Gastroesophageal sphincter (tissue), 4 donors: ENCODE measurements at regions not wholly inside any gene's neighbourhood (a gene's known extent, or its start where the extent isn't known, plus 50 kb on each side); places are given as distances from the start of the nearest gene placed in this dataset.

Experiments used
- ATAC-seq: fragments of 150-250 bp; one replicate; pipeline ENCODE4 v1.9.1; 2016; ENCODE audit warnings: mild to moderate bottlenecking, moderate library complexity
- H3K27ac ChIP-seq, 4 donors: fragments of 200-600 bp; sonication (generic) in 3 of 4; 1 replicate in 3 of 4; 2 replicates in 1 of 4; pipeline ENCODE4 v1.5.1; 2016 to 2019
- H3K27me3 ChIP-seq: fragments of 200-600 bp; sonication (generic); one replicate; pipeline ENCODE4 v1.5.1; 2019
- H3K36me3 ChIP-seq, 2 donors: fragments of 200-600 bp; sonication (generic); one replicate each; pipeline ENCODE4 v1.5.1; 2019; ENCODE audit warnings: control low read depth in 1 of 2
- H3K4me1 ChIP-seq, 3 donors: fragments of 200-600 bp; sonication (generic); 1 replicate in 2 of 3; 2 replicates in 1 of 3; pipeline ENCODE4 v1.5.1; 2016 to 2019; ENCODE audit warnings: control low read depth in 2 of 3
- H3K4me3 ChIP-seq, 2 donors: fragments of 200-600 bp; sonication (generic); one replicate each; pipeline ENCODE4 v1.5.1; 2019; ENCODE audit warnings: mild to moderate bottlenecking in 1 of 2, moderate library complexity in 1 of 2
- H3K9me3 ChIP-seq, 3 donors: fragments of 200-600 bp; sonication (generic); one replicate each; pipeline ENCODE4 v1.5.1; 2017 to 2019; ENCODE audit warnings: control low read depth in 2 of 3
- CTCF ChIP-seq, 4 experiments: fragments of 200-600 bp in 2 of 4; fragments of 450-650 bp in 2 of 4; sonication (generic) in 1 of 4; IDR thresholded peaks; one replicate each; pipeline ENCODE4 v1.5.1; 2017 to 2019; ENCODE audit warnings: antibody characterized with exemption in 4 of 4, mild to moderate bottlenecking in 2 of 4, moderate library complexity in 2 of 4
- EP300 ChIP-seq: sonication (generic); formaldehyde crosslinking; IDR thresholded peaks from one replicate; pipeline ENCODE4 v1.6.1; 2017; ENCODE audit warnings: antibody characterized with exemption, mild to moderate bottlenecking
- POLR2A ChIP-seq, 2 donors: fragments of 450-650 bp; IDR thresholded peaks; one replicate each; pipeline ENCODE4 v1.6.1; 2017; ENCODE audit warnings: antibody characterized with exemption in 2 of 2, mild to moderate bottlenecking in 2 of 2, moderate library complexity in 1 of 2
- POLR2AphosphoS5 ChIP-seq: sonication (generic); formaldehyde crosslinking; IDR thresholded peaks from one replicate; pipeline ENCODE4 v1.6.1; 2017; ENCODE audit warnings: antibody characterized with exemption
- WGBS, 2 donors: methylation state at CpG; one replicate each; pipeline ENCODE4 v1.1.5; 2018; ENCODE audit warnings: low coverage in 1 of 2; 5-methylcytosine and 5-hydroxymethylcytosine counted together

- no peak for TF ChIP-seq EP300
- ATAC-seq, result no peak
- H3K27ac ChIP-seq, result no peak overlapping the region
- H3K9me3 ChIP-seq, result peaks cover 0 to 11% (median 0%) of the 10 kb centered on the region in 3 donors
- no peaks in the 10 kb centered on the region for H3K4me1 ChIP-seq
- H3K27me3 ChIP-seq, result peaks cover 4% of the 10 kb centered on the region
- no peak overlapping the region for H3K4me3 ChIP-seq
- no peaks in the 10 kb centered on the region for H3K36me3 ChIP-seq
- 52 to 87% methylated on average over 5 of the region's 5 CpGs for WGBS, 2 donors
These were observed 58.3 kb upstream of the RFLNA start for GRCh38 chr12:124236625-124237031.

GRCh38 chr12:124238886-124239285, 56.0 kb upstream of the RFLNA start:
- TF ChIP-seq CTCF (IDR thresholded peaks at IDR 0.05) (no peak), EP300 (no peak), POLR2A (IDR thresholded peaks at IDR 0.05) (no peak), POLR2AphosphoS5 (no peak)
- 62 to 89% methylated on average over 1 to 4 of the region's 4 CpGs for WGBS, 2 donors
- Histone ChIP-seq H3K27me3 (peaks cover 13% of the 10 kb centered on the region), H3K27ac (no peak overlapping the region), H3K36me3 (no peaks in the 10 kb centered on the region), H3K9me3 (peaks cover 0 to 10% (median 0%) of the 10 kb centered on the region in 3 donors), H3K4me1 (no peaks in the 10 kb centered on the region), H3K4me3 (no peak overlapping the region)
- no peak for ATAC-seq

GRCh38 chr12:124240493-124240892, 54.4 kb upstream of the RFLNA start:
- WGBS, 2 donors, result 89% methylated on average over 1 of the region's 1 CpG; no CpG with 5 or more reads in 1 of the 2 donors
- peaks cover 19% of the 10 kb centered on the region for H3K27me3 ChIP-seq
- no peak for TF ChIP-seq CTCF (IDR thresholded peaks at IDR 0.05)
- TF ChIP-seq EP300, result no peak
- no peak for TF ChIP-seq POLR2AphosphoS5
- TF ChIP-seq POLR2A (IDR thresholded peaks at IDR 0.05), result no peak

DNA sequence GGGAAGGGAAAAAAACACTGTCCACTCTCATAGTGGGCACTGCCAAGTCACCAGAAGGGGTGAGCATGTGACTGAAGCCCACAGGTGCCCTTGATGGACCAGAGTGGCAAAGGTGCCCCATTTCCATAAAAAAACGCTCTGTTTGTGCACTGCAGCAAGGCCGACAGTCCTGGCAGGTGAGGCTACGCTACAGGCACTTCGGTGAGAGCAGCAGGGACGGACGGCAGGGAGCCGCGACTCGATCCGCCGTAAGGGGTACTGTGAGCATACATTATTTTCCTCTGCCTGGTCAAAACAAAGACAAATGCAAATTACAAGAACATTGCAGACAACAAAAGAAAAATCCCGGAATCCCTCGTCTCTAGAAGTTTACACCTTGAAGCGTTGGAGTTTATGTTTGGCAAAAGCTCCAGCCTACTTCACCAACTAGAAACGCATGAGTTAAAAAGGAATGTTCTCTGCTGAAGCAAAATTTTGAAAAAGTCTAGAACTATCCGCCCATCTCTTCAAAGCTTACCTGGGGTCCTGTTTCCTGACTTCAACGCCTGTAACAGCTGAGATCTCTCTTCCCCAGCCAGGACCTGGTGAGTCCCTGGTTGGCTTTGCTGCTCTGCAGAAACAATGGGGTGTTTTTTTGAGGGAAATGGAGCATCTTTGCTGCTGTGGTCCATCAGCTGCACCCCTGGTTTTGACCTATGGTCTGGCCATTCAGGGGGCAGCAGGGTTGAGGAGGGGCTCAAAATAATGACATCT, 52.9 kb upstream of the RFLNA start:
- H3K4me1 ChIP-seq, result no peaks in the 10 kb centered on the region
- H3K36me3 ChIP-seq, result no peaks in the 10 kb centered on the region
- no peak overlapping the region for H3K27ac ChIP-seq
- H3K27me3 ChIP-seq, result peaks cover 19% of the 10 kb centered on the region
- H3K9me3 ChIP-seq, result peaks cover 0 to 30% (median 0%) of the 10 kb centered on the region in 3 donors
- no peak for ATAC-seq
- WGBS, 2 donors, result 74 to 79% methylated on average over 6 to 14 of the region's 17 CpGs
- TF ChIP-seq EP300 (no peak), POLR2AphosphoS5 (no peak), CTCF (IDR thresholded peaks at IDR 0.05) (no peak), POLR2A (IDR thresholded peaks at IDR 0.05) (no peak)
- no peak overlapping the region for H3K4me3 ChIP-seq

More at GRCh38 chr12:124240493-124240892, 54.4 kb upstream of the RFLNA start:
- Histone ChIP-seq H3K27ac (no peak overlapping the region), H3K36me3 (no peaks in the 10 kb centered on the region), H3K9me3 (peaks cover 0 to 15% (median 0%) of the 10 kb centered on the region in 3 donors), H3K4me3 (no peak overlapping the region), H3K4me1 (no peaks in the 10 kb centered on the region)
- no peak for ATAC-seq

GRCh38 chr12:124242529-124243065, 52.3 kb upstream of the RFLNA start:
- Histone ChIP-seq H3K9me3 (peaks cover 0 to 36% (median 0%) of the 10 kb centered on the region in 3 donors), H3K4me3 (no peak overlapping the region), H3K27me3 (peaks cover 19% of the 10 kb centered on the region), H3K4me1 (no peaks in the 10 kb centered on the region), H3K27ac (no peak overlapping the region), H3K36me3 (no peaks in the 10 kb centered on the region)
- no peak for ATAC-seq
- WGBS, 2 donors, result 55 to 70% methylated on average over 3 to 9 of the region's 9 CpGs
- TF ChIP-seq EP300 (no peak), POLR2A (IDR thresholded peaks at IDR 0.05) (no peak), POLR2AphosphoS5 (no peak), CTCF (IDR thresholded peaks at IDR 0.05) (no peak)
